ENCODE measurements at regions not wholly inside any gene's neighbourhood (a gene's known extent, or its start where the extent isn't known, plus 50 kb on each side); places are given as distances from the start of the nearest gene placed in this dataset.

DNA sequence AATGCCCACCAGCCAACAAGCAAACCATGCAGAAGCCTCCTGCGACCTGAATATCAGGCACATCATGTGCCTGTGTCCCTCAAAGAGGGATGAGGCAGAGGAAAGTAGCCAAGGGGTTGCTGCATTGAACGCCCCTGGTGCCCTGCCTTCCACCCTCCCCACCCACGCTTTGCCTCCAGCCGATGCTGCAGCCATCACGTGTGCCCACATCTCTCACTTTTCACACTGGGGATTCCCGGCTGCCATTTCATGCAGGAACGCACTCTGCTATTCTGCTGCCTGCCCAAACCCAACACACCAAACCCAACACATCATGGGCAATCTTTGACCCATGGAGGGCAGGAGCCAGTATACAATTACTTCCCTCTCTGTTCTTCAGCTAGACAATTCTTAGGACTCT, 462.2 kb upstream of the PROK2 start:
- DNase-seq = no peak

DNA sequence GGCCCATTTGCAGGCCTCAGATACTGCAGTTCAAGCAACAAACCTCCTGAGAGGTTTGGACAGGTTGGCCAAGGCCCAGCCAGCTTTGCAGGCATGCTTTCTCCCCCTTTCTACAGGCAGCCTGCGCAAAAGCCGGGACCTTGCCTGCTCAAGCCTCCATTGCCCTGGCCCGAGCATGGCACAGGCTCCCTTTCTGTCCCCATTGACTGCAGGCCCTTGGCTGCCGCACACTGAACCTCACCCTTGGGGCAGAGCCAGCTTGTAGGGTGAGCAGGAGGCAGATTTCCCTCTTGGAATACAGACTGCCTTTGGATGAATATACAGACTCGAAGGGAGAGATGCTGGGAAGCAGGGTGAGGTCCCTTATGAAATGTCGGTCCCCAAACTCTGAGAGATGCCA, 461.7 kb upstream of the PROK2 start:
- no peak for DNase-seq

DNA sequence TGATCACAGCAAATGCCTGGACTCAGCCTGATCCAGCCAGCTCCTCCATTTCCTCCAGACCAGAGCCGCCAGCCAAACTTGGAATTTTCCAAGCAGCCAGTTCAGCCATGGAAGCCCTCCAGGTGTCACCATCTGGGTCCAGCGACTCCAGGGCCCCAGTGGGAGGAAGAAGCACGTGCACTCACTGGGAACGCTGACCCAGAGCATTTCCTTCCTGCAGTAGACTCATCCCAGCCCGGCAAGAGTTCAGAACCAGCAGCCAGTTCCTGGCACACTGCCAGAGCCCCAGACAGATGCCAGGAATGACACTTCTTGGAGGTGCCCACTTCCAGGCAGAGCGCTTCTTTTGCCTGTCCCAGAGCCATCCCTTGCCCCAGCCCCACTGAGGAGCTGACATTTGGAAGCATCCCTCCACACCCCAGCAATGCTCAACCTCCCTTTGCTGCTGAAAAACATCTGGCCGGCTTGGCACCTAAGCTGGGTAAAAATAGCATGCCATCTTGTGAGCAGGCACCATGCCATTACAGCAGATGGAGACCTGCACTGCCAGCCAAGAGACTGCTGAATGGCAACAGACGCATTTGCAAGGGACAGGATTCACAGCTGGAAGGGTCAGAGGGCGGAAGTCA, 460.3 kb upstream of the PROK2 start:
- DNase-seq = no peak

DNA sequence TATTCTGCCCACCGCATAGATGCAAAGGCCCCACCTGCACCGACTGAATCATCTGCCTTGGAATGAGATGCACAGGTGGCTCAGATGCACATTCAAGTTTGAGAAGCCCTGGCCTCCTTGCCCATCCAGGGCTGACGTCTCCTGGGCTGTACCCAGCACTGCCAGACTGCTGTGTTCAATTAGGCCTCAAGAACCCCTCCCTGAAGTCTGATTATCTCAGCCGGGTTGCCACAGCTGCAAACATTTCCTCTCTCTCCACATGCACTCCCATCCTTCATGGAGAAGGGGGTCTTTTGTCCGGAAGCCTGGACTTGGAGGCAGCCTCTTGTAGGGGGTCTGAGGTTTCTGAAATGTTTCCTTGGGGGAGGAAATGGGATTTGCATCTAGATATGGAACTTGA, 459.4 kb upstream of the PROK2 start:
- DNase-seq = no peak

DNA sequence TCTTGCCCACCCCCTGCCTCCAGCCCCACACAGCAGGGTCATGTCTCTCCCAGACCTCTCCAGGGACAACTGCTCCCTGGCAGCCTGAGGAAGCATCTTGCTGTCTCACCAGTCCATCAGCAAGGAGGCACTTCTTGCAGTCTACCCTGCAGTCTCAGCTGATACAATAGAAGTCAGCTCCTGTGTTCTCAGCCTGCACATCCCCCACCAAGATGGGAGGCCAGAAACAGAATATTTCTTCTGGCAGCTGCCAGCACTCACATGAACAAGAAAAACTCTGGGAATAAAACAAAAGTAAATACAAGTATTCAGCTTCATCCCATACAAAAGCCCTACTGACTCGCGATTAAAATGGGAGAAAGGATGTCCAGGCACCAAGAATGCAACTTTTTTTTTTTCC, 457.4 kb upstream of the PROK2 start:
- no peak for DNase-seq

DNA sequence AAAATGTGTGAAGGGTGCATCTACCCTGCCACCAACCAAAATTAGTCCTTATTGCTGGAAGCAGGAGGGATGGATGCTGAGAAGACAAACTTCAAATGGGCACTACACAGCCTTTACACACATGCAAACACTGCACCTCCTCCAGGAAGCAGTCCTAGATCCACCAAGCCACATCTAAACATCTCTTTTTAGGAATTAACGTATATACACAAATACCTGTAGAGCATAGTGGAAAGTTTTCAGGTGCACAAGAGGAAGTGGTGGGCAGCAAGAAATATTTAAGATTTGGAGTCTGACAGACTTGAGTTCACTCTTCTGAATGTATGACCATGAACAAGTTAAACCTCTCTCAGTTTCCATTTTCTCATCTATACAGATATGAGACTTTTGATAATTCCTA, 456.6 kb upstream of the PROK2 start:
- DNase-seq = no peak

DNA sequence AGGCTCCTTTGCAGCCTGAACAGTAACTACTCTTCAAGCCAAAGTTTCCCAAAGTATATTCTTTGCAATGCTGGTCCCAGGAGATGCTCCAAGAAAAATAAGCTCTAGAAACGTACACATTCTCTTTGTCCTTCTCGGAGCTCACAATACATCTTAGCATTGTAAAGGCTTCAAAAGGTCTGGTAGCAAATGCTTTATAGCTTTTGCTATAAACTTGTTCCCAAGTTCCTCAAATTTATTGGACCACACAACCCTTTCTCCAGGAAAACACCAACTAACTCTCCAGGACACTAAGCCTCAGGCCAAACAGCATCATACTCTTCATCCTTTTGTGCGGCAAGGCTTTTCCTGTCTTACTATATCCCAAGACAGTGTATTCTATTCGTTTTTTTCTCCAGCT, 455.6 kb upstream of the PROK2 start:
- no peak for DNase-seq

DNA sequence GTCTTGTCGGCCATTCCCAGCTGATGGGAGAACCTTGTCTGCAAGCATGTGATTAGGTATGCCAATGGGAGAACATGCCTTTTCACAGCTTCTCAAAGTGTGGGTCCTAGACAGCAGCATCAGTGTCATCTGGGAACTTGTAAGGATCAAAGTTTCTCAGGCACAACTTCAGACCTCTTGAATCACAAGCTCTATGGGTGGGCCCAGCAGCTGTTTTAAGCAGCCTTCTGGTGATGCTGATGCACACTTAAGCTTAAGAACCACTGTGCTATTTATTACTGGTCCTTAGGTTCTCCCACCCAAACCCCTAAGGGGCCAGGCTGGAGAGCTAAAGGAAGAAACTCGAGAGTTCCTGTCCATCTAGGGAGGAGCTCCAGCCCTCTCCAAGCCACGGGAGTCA, 453.9 kb upstream of the PROK2 start:
- no peak for DNase-seq

DNA sequence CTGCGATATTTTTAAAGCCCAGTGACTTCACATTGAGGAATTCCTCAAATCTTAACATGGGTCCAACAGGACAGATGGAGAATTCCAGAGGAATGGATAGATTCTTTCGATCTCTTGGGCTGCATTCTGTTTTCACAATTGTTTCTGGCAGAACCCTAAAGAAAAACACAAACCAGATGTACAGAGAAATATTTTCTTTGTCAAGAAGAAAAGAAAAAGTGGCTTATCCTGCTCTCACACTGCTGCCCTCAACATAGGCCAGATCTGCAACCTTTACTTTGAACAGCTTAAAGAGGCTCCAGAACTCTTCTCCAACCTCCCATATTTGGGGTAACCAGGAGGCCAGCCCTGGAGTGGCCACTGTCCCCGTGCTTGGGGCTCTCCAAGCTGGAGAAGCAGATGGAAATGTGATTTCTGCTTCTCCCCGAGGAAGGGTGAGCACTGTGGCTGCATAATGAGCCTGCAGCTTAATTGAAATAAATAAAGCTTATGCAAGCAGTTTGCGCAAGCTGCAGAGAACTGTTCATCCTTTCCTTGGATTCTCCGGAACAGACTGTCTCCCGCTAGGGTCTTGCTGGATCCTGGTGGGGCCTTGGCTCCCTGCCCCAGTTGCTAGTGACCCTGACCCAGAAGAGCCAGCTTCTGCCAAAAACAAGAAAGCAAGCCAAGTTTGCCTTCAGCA, 453.2 kb upstream of the PROK2 start:
- no peak for DNase-seq

DNA sequence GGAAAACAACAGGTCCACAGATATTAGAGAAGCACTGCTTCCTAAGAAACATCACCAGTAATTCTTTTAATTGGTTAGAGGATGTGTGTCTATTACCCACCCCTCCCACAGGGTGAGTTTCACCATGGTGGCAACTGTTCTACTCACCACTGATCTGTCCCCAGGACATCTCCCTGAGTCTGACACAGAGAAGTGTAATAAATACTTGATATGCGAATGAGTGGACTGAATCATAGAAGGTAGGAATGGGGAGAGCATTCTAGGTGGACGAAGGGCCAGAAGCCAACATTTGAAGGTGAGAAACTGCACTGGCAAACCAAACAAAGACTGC, 452.7 kb upstream of the PROK2 start:
- no peak for DNase-seq

DNA sequence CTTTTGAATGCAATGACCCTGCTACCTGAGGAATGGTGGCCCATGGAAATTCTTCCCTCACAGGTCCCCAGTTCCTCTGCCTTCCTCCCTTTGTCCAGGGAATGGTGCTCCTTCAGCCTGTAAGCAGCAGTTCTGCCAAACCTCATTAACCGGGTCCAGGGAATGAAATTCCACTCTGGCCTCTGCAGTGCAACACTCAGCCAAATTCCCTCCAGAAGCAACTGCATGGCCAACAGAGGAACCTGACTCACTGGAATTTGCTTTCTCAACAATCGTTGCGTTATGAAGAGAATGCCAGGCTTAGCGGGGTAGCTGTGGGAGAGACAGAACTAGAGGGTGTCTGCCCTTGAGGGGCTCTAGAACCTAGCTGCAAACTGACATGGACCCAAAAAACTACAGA, 449.4 kb upstream of the PROK2 start:
- no peak for DNase-seq

DNA sequence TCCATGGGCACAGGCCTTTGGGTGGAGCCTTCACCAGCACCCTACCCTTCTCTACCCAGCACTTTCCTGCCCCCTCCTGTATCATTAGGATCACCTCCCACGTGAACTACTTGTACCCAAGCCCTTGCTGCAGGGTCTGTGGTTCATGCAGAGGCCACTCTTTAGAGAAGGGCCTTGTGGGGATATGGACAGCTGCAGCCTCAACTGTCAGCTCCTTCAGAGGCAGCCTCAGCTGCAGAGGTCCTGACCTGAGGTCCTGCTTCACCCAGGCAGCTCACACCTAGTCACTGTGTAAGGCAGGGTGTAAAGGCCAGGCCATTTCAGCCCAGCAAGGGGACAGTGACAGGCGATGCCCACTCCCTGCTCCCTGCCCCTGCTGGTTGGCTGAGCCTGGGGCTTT, 448.6 kb upstream of the PROK2 start:
- DNase-seq = no peak

DNA sequence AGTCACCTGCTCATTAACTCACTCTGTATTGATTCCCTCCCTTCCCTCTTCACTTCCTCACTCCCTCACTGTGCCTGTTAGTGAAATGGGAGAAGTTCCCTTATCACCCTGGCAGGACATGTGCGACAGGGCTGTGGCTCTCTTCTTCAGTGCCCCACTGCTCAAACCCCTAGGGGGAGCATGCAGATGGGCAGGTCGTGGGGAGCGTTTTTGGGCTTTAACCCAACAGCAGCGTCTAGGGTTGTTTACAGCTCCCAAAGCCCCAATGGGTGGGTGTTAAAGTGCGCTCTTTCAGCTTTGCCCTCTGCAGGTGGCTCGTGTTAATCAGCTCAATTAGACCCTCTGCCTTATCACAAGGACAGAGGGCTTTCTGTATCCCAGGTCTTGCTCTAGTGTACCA, 447.8 kb upstream of the PROK2 start:
- no peak for DNase-seq

DNA sequence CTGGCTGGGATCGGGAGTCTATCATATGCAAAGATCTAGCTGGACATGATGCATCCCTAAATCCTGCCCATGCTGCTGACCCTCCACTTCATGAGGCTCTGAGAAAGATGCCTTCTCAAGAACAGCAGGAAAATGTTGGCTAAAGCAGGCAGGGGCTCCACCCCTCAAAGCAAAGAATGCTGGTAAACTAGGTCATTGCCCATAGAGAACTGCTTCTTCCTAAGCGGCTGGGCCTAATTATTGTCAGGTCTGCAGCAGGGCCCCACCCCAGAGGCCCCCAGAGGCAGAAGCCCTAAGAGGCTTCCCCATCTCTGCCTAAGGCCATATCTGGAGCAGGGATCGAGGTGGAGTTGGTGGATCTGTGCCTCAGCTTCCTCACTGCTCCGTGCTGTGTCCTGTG, 447.4 kb upstream of the PROK2 start:
- DNase-seq = no peak

DNA sequence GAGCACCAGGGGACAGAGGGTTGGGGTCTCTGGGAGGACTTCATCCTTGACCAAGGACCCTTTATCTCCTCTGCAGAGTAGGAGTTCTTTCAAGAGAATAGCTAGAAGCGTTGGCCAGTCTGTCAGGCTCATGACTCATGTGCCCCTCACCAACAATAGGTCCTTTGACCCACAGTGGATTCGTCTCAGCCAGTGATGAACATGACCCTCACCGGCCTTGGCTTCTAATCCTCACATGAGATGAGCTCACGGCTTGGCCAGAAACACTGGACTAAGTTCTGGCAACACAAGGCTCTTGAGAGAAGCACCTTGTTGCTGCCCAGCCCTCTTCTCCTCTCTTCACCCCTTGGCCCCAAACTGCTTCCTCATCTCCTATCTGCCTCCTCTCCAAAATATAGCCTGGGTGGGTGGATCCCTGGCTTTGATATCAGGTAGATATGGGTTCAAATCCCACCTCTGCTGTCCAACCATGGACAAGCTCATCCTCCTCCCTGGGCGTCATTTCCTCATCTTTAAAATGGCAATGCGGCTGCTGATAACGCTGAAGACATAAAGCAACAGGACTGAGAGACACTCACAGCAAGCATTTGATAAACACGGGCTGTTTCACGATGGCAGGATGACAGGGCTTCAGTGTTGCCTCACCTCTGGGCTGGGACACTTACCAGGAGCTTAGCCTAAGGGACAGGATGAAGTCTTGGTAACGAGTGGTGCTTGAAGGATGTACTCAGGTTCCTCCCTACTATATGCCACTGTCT, 446.7 kb upstream of the PROK2 start:
- no peak for DNase-seq

DNA sequence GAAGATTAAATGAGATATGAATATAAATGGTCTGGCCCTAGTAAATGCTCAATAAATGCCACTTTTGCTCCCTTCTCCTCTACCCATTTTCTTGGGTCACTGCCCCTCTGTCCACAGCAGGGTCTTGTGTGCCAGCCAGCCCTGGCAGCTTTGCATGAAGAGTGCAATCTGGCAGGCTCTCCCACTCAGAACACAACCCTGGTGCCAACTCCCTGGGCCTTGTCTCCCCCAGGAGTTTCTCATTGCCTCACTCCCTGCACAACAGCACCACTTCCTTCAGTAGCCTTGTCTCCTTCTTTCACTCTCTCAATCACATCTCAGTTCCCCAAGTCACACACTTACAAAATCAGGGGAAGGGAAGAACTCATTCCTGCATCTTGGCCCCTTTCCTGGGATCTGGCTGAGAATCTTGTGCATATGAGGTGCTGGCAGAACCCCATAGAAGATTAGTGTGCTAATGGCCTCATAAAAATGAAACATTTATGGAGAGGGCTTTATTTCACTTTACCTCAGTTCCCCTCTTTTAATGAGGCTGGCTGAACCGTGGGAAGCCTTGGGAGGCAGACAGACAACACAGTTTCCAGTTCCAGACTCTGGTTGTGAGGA, 445.9 kb upstream of the PROK2 start:
- DNase-seq = no peak

DNA sequence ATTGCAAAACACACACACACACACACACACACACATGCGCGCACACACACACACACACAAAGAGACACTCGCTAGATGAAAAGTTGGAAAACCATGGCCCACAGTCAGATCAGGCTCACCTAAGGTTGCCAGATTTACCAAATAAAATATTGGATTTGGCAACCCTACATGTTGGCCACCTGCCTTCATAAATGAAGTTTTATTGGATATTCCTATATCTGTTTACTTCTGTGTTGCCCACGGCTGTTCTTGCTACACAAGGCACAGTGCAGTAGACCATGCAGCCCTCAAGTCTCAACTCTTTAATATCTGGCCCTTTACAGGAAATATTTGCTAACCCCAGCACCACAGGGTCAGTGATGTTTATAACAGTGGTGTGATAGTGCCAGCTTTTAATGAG, 445.0 kb upstream of the PROK2 start:
- DNase-seq = no peak

DNA sequence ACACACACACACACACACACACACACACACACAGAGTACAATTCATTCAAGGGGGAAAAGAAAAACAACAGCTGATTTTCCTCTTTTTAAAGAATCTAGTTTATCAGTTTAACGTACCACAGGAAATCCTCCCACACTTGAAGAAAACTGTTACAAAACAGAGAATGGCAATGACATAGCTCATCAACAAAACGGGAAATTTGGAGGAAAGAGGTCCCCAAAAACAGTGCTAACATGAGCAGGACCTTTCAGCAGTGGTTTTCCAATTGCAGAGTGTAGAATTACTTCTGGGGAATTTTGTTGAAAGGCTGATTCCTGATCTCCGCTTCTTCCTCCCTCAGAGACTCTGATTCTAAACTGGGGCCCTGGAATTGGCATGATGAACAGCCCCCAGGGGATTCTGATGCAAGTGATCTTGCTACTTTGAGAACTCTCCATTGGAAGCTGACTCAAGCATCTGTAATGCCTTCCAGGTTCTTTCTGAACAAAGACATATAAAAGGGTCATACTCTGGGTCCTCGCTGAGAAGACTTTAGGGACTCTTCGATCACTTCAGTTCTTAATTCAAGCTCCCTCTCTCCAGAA, 442.6 kb upstream of the PROK2 start:
- DNase-seq = no peak

DNA sequence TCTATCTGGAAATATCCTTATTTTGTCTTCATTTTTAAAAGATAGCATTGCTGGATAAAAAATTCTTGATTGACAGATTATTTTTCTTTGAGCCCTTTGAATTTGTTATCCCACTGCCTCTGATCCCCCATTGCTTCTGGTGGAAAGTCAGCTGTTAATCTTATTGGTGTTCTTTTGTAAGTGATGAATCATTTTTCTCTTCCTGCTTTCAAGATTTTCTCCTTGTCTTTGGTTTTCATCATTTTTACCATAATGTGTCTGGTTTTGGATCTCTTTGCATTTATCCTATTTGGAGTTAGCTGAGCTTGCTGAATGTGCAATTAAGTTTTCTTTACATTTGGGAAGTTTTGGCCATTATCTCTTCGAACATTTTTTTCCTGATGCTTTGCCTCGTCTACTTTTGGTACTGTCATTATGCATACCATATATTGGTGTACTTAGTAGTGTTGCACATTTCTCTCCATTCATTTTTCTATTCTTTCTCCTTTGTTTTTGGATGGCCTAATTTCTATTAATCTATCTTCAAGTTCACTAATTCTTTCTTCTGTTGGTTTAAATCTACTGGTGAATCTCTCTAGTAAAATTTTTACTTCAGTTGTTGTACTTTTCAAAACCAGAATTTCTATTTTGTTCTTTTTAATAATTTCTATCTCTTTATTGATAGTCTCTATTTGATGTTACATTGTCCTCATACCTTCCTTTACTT, 440.0 kb upstream of the PROK2 start:
- DNase-seq = no peak

DNA sequence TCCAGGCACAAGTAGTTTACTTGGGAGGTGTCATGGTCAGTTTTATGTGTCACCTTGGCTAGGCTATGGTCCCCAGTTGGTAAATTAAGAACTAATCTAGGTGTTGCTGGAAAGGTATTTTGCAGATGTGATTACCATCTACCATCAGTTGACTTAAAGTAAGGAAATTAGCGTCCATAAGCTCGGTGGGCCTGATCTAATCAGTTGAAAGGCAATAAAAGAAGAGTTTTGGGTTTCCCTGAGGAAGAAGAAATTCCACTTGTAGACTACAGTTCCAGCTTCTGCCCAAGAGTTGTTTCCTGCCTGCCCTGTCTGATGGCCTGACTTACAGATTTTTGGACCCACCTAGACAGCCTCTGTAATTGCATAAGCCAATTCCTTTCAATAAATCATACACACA, 438.7 kb upstream of the PROK2 start:
- DNase-seq = no peak

DNA sequence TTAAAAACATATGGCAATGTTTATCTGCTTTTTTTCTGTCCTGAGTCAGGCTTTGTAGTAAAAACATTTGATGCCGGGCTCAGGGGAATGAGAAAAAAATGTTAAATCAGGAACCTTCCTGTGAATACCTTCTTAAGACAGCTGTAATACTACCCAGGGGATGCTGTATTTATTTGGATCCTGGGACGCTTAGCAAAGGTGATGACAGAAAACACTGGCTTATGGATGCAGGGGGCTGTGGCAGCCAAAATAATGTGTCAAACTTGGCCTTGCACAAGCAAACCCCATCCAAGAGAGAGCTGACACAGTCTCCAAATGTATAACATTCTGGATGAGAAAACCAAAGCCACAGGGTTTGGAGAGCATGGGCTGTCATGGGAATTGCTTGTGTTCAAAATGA, 438.2 kb upstream of the PROK2 start:
- no peak for DNase-seq

DNA sequence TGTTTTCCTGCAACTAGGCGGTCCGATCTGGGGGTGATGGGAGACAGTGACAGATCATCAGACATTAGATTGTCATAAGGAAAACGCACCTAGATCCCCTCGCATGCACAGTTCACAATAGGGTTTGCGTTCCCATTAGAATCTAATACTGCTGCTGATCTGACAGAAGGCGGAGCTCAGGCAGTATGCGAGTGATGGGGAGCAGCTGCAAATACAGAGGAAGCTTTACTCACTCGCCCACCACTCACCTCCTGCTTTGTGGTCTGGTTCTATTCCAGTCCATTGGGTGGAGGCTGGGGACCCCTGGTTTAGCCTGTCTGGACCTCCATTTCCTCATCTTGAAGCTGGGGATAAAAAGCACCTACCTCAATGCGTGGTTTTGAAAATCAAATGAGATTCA, 437.5 kb upstream of the PROK2 start:
- DNase-seq = no peak

DNA sequence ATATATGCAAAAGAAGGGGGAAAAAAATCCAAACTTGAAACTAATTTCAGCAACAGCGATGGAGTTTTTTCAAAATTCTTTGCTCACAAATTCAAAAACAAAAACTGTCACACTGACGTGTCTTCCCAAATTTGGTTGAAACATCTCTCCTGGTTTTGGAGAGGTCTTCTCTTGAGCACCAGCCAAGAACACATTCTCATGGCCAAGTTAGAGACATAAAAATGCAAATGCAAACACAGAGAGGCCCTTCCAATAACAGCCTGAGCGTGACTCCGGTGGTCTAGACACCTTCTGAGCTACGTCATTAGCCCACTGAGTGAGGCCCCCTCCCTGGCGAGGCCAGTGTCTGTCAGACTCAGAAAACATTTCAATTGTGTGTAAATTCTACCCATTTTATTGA, 436.0 kb upstream of the PROK2 start:
- no peak for DNase-seq
